Right lobe of liver (tissue), 6 donors: ENCODE measurements at regions not wholly inside any gene's neighbourhood (a gene's known extent, or its start where the extent isn't known, plus 50 kb on each side); places are given as distances from the start of the nearest gene placed in this dataset.

Source experiments
- ATAC-seq, 4 donors: fragments of 200-7000 bp; cut with Tn5 transposase; one replicate each; pipeline ENCODE4 v1.9.1; 2020; ENCODE audit warnings: mild to moderate bottlenecking in 4 of 4, moderate library complexity in 4 of 4
- DNase-seq, 3 donors: peaks; one replicate each; pipeline ENCODE4 v3.0.0-alpha.2; 2020
- H3K27ac ChIP-seq, 3 donors: fragments of 200-600 bp; one replicate each; pipeline ENCODE4 v1.8.0; 2022
- H3K27me3 ChIP-seq, 2 donors: fragments of 200-600 bp; one replicate each; pipeline ENCODE4 v1.8.0; 2022
- H3K36me3 ChIP-seq, 4 donors: fragments of 200-600 bp; sonication (generic) in 1 of 4; one replicate each; pipeline versions ENCODE4 v1.5.1 to v1.8.0; 2017 to 2022; ENCODE audit warnings: control low read depth in 1 of 4
- H3K4me1 ChIP-seq, 4 donors: fragments of 200-600 bp; sonication (generic) in 1 of 4; one replicate each; pipeline versions ENCODE4 v1.5.1 to v1.8.0; 2017 to 2022; ENCODE audit warnings: control low read depth in 1 of 4
- H3K4me3 ChIP-seq, 3 donors: fragments of 200-600 bp; one replicate each; pipeline ENCODE4 v1.8.0; 2022
- H3K9me3 ChIP-seq, 4 donors: fragments of 200-600 bp; sonication (generic) in 1 of 4; one replicate each; pipeline versions ENCODE4 v1.5.1 to v1.8.0; 2017 to 2022; ENCODE audit warnings: control low read depth in 1 of 4
- POLR2A ChIP-seq: fragments of 450-650 bp; IDR thresholded peaks from one replicate; pipeline ENCODE4 v1.6.1; 2017; ENCODE audit warnings: antibody characterized with exemption, mild to moderate bottlenecking
- WGBS: methylation state at CpG from one replicate; pipeline ENCODE4 v1.1.6; 2018; ENCODE audit warnings: low coverage, low lambda C conversion rate; ENCODE audit not compliant: insufficient coverage; ENCODE audit errors: missing lambda C conversion rate; 5-methylcytosine and 5-hydroxymethylcytosine counted together
- intact Hi-C, 2 donors: fragments of 100-400 bp; cut with DNase I; formaldehyde crosslinking; loops; one replicate each; pipeline versions ENCODE4 v1.11.2 to v1.14.1; 2022
- TF ChIP-seq, protein P1 (sequence below), 4 donors: fragments of 200-600 bp in 3 of 4; fragments of 450-650 bp in 1 of 4; IDR thresholded peaks; one replicate each; pipeline versions ENCODE4 v1.5.1 to v1.8.0; 2016 to 2022; ENCODE audit warnings: antibody characterized with exemption in 4 of 4, mild to moderate bottlenecking in 2 of 4
- donor health status: DM: no; HTN: yes; CAD: no.
- donor health status: DM: no; HTN: no; CAD: no.
- donor health status: DM: no; HTN: no; CAD: no.
- donor health status: DM: no; HTN: yes; CAD: no.
- donor health status: DM: no; HTN: yes; CAD: no.

DNA sequence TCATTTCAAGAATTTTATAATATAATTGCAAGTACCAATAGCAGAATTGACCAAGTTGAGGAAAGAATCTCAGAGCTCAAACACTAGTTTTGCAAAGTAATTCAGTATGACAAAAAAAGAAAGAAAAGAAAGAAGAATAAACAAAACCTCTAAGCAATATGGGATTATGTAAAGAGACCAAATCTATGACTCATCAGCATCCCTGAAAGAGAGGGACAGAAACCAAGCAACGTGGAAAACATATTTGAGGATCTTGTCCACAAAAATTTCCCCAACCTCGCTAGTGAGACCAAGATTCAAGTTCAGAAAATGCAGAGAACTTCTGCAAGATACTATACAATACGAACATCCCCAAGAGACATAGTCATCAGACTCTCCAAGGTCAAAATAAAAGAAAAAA lies 203.7 kb upstream of the DDI1 start:
- DNase-seq (no peak), ATAC-seq (no peak)
- no peaks in the 10 kb centered on the region for H3K4me1 ChIP-seq
- no peaks in the 10 kb centered on the region for H3K36me3 ChIP-seq
- H3K27me3 ChIP-seq, result no peaks in the 10 kb centered on the region
- WGBS, result 33% methylated on average over 3 of the region's 3 CpGs
- peaks cover 0 to 2% (median 0%) of the 10 kb centered on the region in 4 donors for H3K9me3 ChIP-seq
- no peak overlapping the region for H3K27ac ChIP-seq
- TF ChIP-seq POLR2A, result no peak
- TF ChIP-seq, protein P1, sequence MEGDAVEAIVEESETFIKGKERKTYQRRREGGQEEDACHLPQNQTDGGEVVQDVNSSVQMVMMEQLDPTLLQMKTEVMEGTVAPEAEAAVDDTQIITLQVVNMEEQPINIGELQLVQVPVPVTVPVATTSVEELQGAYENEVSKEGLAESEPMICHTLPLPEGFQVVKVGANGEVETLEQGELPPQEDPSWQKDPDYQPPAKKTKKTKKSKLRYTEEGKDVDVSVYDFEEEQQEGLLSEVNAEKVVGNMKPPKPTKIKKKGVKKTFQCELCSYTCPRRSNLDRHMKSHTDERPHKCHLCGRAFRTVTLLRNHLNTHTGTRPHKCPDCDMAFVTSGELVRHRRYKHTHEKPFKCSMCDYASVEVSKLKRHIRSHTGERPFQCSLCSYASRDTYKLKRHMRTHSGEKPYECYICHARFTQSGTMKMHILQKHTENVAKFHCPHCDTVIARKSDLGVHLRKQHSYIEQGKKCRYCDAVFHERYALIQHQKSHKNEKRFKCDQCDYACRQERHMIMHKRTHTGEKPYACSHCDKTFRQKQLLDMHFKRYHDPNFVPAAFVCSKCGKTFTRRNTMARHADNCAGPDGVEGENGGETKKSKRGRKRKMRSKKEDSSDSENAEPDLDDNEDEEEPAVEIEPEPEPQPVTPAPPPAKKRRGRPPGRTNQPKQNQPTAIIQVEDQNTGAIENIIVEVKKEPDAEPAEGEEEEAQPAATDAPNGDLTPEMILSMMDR (IDR thresholded peaks at IDR 0.05), result no peak
- intact Hi-C loops, result no loop called here
- no peak overlapping the region for H3K4me3 ChIP-seq

DNA sequence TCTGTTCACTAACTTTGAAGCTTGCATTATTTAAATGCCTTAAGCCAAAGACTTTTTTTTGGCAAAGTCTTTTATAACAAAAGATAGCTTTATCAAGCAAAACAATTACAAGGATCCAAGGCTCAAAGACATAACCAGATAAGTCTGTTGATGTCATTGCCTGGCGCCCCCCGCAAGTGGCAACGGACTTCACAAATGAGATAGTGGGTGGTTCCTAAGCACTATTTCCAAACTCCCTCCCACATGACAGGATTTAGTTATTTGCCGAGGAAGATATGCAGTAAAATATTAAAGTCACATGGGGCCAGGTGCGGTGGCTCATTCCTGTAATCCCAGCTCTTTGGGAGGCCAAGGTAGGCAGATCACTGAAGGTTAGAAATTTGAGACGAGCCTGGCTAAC lies 194.2 kb upstream of the DDI1 start:
- ATAC-seq, result no peak
- TF ChIP-seq, protein P1 (IDR thresholded peaks at IDR 0.05), result no peak
- TF ChIP-seq POLR2A, result no peak
- Histone ChIP-seq H3K27ac (no peak overlapping the region), H3K27me3 (no peaks in the 10 kb centered on the region), H3K36me3 (no peaks in the 10 kb centered on the region), H3K4me1 (no peaks in the 10 kb centered on the region), H3K4me3 (no peak overlapping the region), H3K9me3 (no peaks in the 10 kb centered on the region)
- intact Hi-C loops, result no loop called here
- no peak for DNase-seq
- WGBS, result 61% methylated on average over 6 of the region's 6 CpGs

DNA sequence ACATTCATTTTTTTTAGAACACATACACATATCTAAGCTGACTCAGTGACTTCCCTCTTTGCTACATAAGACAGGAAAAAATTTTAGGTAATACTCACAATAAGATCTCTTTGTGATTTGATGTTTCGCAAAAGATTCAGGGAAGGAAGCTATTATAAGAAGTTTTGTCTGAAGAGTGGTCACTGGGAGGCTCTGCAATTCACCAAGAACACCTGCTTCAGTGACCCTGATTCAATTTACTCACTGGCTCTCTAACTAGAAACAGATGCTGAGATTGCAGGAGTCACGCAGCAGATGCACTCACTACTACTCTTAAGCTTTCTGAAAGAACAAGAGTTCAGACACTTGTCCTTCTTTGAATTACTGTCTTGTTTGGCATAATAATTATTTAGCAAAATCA lies 193.6 kb upstream of the DDI1 start:
- WGBS, result 72% methylated on average over 2 of the region's 2 CpGs
- no peak overlapping the region for H3K4me3 ChIP-seq
- no peaks in the 10 kb centered on the region for H3K27me3 ChIP-seq
- H3K9me3 ChIP-seq, result no peaks in the 10 kb centered on the region
- no peaks in the 10 kb centered on the region for H3K4me1 ChIP-seq
- ATAC-seq (no peak), DNase-seq (no peak)
- intact Hi-C loops, result no loop called here
- H3K27ac ChIP-seq, result no peak overlapping the region
- no peak for TF ChIP-seq POLR2A
- TF ChIP-seq, protein P1 (IDR thresholded peaks at IDR 0.05), result no peak
- no peaks in the 10 kb centered on the region for H3K36me3 ChIP-seq

DNA sequence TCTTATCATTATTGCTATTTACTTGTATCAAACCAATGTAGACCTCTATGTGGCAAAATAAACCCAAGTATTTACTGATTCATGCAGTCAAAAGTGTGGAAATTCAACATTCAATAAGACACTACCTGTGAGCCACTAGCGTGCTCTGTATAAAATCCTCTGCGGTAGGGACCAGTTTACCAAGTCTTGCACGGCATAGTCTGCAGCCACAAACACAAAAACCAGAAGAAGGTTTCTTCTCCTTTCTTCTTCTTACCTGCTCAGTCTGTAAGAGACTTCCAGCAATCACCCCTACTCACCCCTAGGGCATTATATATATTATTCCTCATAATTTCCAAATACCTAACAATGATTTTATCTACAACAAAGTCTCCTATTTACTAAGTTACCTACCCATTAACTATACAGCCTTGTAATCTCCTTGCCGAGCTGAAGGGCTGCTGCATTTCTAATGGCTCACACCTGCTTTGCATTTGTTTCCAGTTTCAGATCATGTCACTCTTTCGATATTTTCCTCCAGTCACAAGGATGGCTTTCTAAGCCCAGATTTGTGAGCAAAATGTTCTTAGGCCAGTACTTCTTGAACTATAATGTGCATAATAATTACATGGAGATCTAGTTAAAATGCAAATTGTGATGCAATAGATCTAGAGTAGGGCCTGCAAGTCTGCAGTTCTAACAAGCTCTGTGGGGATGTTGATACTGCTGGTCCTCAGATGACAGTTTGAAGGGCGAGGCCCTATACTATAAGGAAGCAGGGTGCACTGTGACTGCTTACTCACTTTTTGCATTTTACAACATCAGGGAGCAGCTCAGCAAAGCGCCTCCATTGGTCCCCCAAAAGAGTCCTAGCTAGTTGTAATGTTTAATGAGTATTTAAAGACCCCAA lies 191.9 kb upstream of the DDI1 start:
- no peak for DNase-seq
- no peak overlapping the region for H3K4me3 ChIP-seq

More for the DNA sequence above, 191.9 kb upstream of the DDI1 start:
- intact Hi-C loops, result no loop called here
- 36% methylated on average over 3 of the region's 7 CpGs for WGBS
- H3K27ac ChIP-seq, result no peak overlapping the region
- no peak for TF ChIP-seq POLR2A
- TF ChIP-seq, protein P1 (IDR thresholded peaks at IDR 0.05), result no peak
- H3K9me3 ChIP-seq, result no peaks in the 10 kb centered on the region
- H3K27me3 ChIP-seq, result no peaks in the 10 kb centered on the region
- no peaks in the 10 kb centered on the region for H3K4me1 ChIP-seq
- H3K36me3 ChIP-seq, result no peaks in the 10 kb centered on the region
- no peak for ATAC-seq
